Omental fat pad (tissue), 3 donors: ENCODE measurements at regions not wholly inside any gene's neighbourhood (a gene's known extent, or its start where the extent isn't known, plus 50 kb on each side); places are given as distances from the start of the nearest gene placed in this dataset.
"Not testable (repeated sequence)": the region's sequence is repeated elsewhere in the genome, so short reads cannot be mapped to it uniquely, and the experiment has no call there.

ENCODE experiments used
- ATAC-seq: fragments of 150-250 bp; one replicate; pipeline ENCODE4 v1.9.1; 2016; ENCODE audit warnings: mild to moderate bottlenecking, moderate library complexity; ENCODE audit not compliant: low FRiP score
- DNase-seq: peaks from one replicate; pipeline ENCODE4 v3.0.0-alpha.2; 2019; ENCODE audit warnings: low spot score
- CTCF ChIP-seq, 3 donors: fragments of 450-650 bp; IDR thresholded peaks; one replicate each; pipeline ENCODE4 v1.5.1; 2016 to 2017; ENCODE audit warnings: antibody characterized with exemption in 3 of 3, mild to moderate bottlenecking in 3 of 3, moderate library complexity in 2 of 3

- DNase-seq, ATAC-seq: not testable (repeated sequence)
These were observed 51.5 kb downstream of the VPREB1 start for GRCh38 chr22:22296047-22296446.

- not testable (repeated sequence) for ATAC-seq, DNase-seq
These were observed 52.7 kb downstream of the VPREB1 start for GRCh38 chr22:22297159-22297793.

GRCh38 chr22:22297794-22298653 is 53.4 kb downstream of the VPREB1 start:
- DNase-seq: not testable (repeated sequence)
- ATAC-seq: peak; percentile 98

- not testable (repeated sequence) for ATAC-seq, DNase-seq
These were observed 54.0 kb downstream of the VPREB1 start for GRCh38 chr22:22298654-22299009.

- ATAC-seq, DNase-seq: not testable (repeated sequence)
These were observed 55.9 kb downstream of the VPREB1 start for GRCh38 chr22:22300511-22300910.

- not testable (repeated sequence) for ATAC-seq, DNase-seq
These were observed 56.4 kb downstream of the VPREB1 start for GRCh38 chr22:22300946-22301345.

- TF ChIP-seq CTCF (IDR thresholded peaks at IDR 0.05): no peak
- ATAC-seq (no peak), DNase-seq (no peak)
These were observed 72.0 kb downstream of the VPREB1 start for GRCh38 chr22:22316589-22316988.

GRCh38 chr22:22318723-22319465 is 74.3 kb downstream of the VPREB1 start:
- no peak for TF ChIP-seq CTCF (IDR thresholded peaks at IDR 0.05)
- no peak for DNase-seq
- ATAC-seq: no peak

- DNase-seq (peak; percentile 38), ATAC-seq (peak; percentile 65)
These were observed 77.4 kb downstream of the VPREB1 start for GRCh38 chr22:22321743-22322611.

- no peak for ATAC-seq
- no peak for TF ChIP-seq CTCF (IDR thresholded peaks at IDR 0.05)
- no peak for DNase-seq
These were observed 78.2 kb downstream of the VPREB1 start for GRCh38 chr22:22322792-22323191.
